ENCODE measurements at regions not wholly inside any gene's neighbourhood (a gene's known extent, or its start where the extent isn't known, plus 50 kb on each side); places are given as distances from the start of the nearest gene placed in this dataset.
"Not testable (repeated sequence)": the region's sequence is repeated elsewhere in the genome, so short reads cannot be mapped to it uniquely, and the experiment has no call there.

- Mint-ChIP-seq H3K27me3 (no peaks in the 10 kb centered on the region), H3K36me3 (ENCODE audit: low read depth) (no peaks in the 10 kb centered on the region), H3K9me3 (no peaks in the 10 kb centered on the region), H3K4me3 (no peak overlapping the region), H3K4me1 (ENCODE audit: low read depth) (no peaks in the 10 kb centered on the region), H3K27ac (no peak overlapping the region)
- no peak for DNase-seq
Observed at GRCh38 chr17:36683387-36683786, 82.0 kb downstream of the MRM1 start.

- no peaks in the 10 kb centered on the region for H3K4me1 Mint-ChIP-seq (ENCODE audit: low read depth)
- H3K27me3 Mint-ChIP-seq = no peaks in the 10 kb centered on the region
- H3K36me3 Mint-ChIP-seq (ENCODE audit: low read depth) = no peaks in the 10 kb centered on the region
- no peak overlapping the region for H3K4me3 Mint-ChIP-seq
- H3K9me3 Mint-ChIP-seq = no peaks in the 10 kb centered on the region
- DNase-seq = no peak
- H3K27ac Mint-ChIP-seq = no peak overlapping the region
Observed at GRCh38 chr17:36684134-36684533, 82.8 kb downstream of the MRM1 start.

GRCh38 chr17:36686123-36686669, 84.8 kb downstream of the MRM1 start:
- no peaks in the 10 kb centered on the region for H3K9me3 Mint-ChIP-seq

GRCh38 chr17:36687736-36688135, 86.4 kb downstream of the MRM1 start:
- H3K27ac Mint-ChIP-seq = no peak overlapping the region
- no peaks in the 10 kb centered on the region for H3K36me3 Mint-ChIP-seq (ENCODE audit: low read depth)
- DNase-seq = no peak

More at GRCh38 chr17:36686123-36686669, 84.8 kb downstream of the MRM1 start:
- no peaks in the 10 kb centered on the region for H3K4me1 Mint-ChIP-seq (ENCODE audit: low read depth)
- no peaks in the 10 kb centered on the region for H3K27me3 Mint-ChIP-seq
- no peak overlapping the region for H3K27ac Mint-ChIP-seq
- H3K4me3 Mint-ChIP-seq = no peak overlapping the region
- H3K36me3 Mint-ChIP-seq (ENCODE audit: low read depth) = no peaks in the 10 kb centered on the region
- no peak for DNase-seq

GRCh38 chr17:36689089-36689667, 87.8 kb downstream of the MRM1 start:
- no peaks in the 10 kb centered on the region for H3K36me3 Mint-ChIP-seq (ENCODE audit: low read depth)
- DNase-seq = no peak
- H3K27me3 Mint-ChIP-seq = no peaks in the 10 kb centered on the region
- no peaks in the 10 kb centered on the region for H3K4me1 Mint-ChIP-seq (ENCODE audit: low read depth)
- H3K9me3 Mint-ChIP-seq = no peaks in the 10 kb centered on the region
- H3K27ac Mint-ChIP-seq = no peak overlapping the region
- H3K4me3 Mint-ChIP-seq = no peak overlapping the region

More at GRCh38 chr17:36687736-36688135, 86.4 kb downstream of the MRM1 start:
- Mint-ChIP-seq H3K9me3 (no peaks in the 10 kb centered on the region), H3K4me3 (no peak overlapping the region), H3K27me3 (no peaks in the 10 kb centered on the region), H3K4me1 (ENCODE audit: low read depth) (no peaks in the 10 kb centered on the region)

DNA sequence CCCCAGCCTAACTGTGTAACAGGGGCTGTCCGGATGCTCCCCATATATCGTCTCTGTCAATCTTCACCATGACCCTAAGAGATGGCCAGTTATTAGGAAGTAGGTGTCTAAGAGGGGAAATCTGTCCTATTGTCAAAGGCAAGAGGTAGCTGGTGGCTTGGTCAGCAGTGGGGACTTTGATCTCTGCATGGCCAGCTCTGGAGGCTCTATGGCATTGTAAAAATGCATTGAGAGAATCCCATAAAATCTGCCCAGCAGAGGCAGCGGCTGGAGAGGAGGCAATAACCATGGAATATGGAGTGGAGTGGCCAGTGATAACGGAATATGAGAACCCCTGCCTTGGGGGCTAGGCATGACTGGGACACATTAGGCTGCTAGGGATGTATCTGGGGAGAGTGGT, 88.8 kb downstream of the MRM1 start:
- H3K9me3 Mint-ChIP-seq = no peaks in the 10 kb centered on the region
- H3K36me3 Mint-ChIP-seq (ENCODE audit: low read depth) = no peaks in the 10 kb centered on the region
- no peaks in the 10 kb centered on the region for H3K4me1 Mint-ChIP-seq (ENCODE audit: low read depth)
- no peak overlapping the region for H3K27ac Mint-ChIP-seq
- H3K27me3 Mint-ChIP-seq = no peaks in the 10 kb centered on the region
- DNase-seq = no peak
- no peak overlapping the region for H3K4me3 Mint-ChIP-seq

DNA sequence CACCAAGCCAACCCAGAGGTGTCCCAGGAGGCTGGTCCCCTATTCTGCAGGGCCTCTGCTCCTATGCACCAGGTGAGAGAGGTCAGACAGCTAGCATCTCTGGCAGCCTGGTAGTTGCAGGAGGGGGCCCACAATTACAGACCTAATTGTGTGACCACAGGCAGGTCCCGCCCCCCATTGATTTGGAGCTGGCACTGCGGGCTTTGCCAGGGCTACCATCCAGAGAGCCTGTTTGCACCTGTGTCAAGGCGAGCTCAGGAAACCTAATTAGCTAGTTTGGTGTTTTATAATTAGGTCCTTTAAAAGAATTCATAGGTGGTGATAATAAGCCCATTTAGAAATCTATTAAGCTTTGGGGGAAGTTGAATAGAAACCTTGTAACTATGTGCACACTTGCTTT, 90.2 kb downstream of the MRM1 start:
- Mint-ChIP-seq H3K4me1 (ENCODE audit: low read depth) (no peaks in the 10 kb centered on the region), H3K4me3 (no peak overlapping the region), H3K27ac (no peak overlapping the region), H3K27me3 (peaks cover 1% of the 10 kb centered on the region), H3K36me3 (ENCODE audit: low read depth) (no peaks in the 10 kb centered on the region), H3K9me3 (no peaks in the 10 kb centered on the region)
- DNase-seq = no peak

DNA sequence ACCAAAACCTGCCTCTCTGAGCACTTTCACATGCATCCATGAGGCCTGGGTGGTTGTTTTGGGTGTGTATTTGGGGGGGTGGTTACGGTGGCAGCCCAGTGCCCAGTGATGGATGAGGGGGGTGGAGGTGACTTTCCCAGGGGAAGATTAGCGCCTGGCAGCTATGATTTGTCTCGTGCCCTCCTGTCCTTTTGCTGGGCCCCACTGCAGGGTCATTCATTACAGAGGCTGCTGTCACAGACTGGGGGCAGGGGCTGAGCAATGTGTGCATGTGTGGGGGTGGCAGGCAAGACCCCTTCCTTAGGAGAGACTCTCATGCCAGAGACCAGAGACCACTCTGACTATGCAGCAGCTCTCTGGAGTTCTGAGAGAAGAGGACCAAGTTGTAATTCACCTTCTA, 93.7 kb downstream of the MRM1 start:
- peaks cover 27% of the 10 kb centered on the region for H3K27me3 Mint-ChIP-seq
- no peaks in the 10 kb centered on the region for H3K4me1 Mint-ChIP-seq (ENCODE audit: low read depth)
- no peak overlapping the region for H3K27ac Mint-ChIP-seq
- no peaks in the 10 kb centered on the region for H3K9me3 Mint-ChIP-seq
- H3K4me3 Mint-ChIP-seq = no peak overlapping the region
- no peak for DNase-seq
- H3K36me3 Mint-ChIP-seq (ENCODE audit: low read depth) = no peaks in the 10 kb centered on the region

DNA sequence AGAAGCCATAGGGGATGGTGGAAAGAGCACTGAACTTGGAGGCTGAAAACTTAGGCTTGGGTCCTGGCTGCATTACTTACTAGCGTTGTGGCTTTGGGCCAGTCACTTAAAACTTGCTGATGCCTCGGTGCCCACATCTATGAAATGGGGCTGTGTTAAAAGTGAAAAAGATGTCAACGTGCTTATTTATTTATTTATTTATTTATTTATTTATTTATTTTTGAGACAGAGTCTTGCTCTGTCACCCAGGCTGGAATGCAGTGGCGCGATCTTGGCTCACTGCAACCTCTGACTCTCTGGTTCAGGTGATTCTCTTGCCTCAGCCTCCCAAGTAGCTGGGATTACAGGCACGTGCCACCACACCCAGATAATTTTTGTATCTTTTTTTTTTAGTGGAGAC, 94.3 kb downstream of the MRM1 start:
- not testable (repeated sequence) for H3K9me3 Mint-ChIP-seq; H3K36me3 Mint-ChIP-seq (ENCODE audit: low read depth); DNase-seq; H3K4me3 Mint-ChIP-seq; H3K4me1 Mint-ChIP-seq (ENCODE audit: low read depth); H3K27ac Mint-ChIP-seq
- peaks cover 27% of the 10 kb centered on the region for H3K27me3 Mint-ChIP-seq

GRCh38 chr17:36696805-36697204, 95.4 kb downstream of the MRM1 start:
- DNase-seq = no peak
- no peak overlapping the region for H3K27ac Mint-ChIP-seq
- no peaks in the 10 kb centered on the region for H3K9me3 Mint-ChIP-seq
- no peak overlapping the region for H3K4me3 Mint-ChIP-seq
- peaks cover 32% of the 10 kb centered on the region for H3K27me3 Mint-ChIP-seq
- H3K4me1 Mint-ChIP-seq (ENCODE audit: low read depth) = no peaks in the 10 kb centered on the region
- H3K36me3 Mint-ChIP-seq (ENCODE audit: low read depth) = no peaks in the 10 kb centered on the region

- no peak for DNase-seq
- H3K27ac Mint-ChIP-seq = no peak overlapping the region
- no peak overlapping the region for H3K4me3 Mint-ChIP-seq
- no peaks in the 10 kb centered on the region for H3K36me3 Mint-ChIP-seq (ENCODE audit: low read depth)
- H3K4me1 Mint-ChIP-seq (ENCODE audit: low read depth) = no peaks in the 10 kb centered on the region
- H3K9me3 Mint-ChIP-seq = no peaks in the 10 kb centered on the region
- peaks cover 45% of the 10 kb centered on the region for H3K27me3 Mint-ChIP-seq
Observed at GRCh38 chr17:36697903-36698530, 96.6 kb downstream of the MRM1 start.

GRCh38 chr17:36701429-36702099, 100.2 kb downstream of the MRM1 start:
- no peak overlapping the region for H3K4me3 Mint-ChIP-seq
- peaks cover 2% of the 10 kb centered on the region for H3K4me1 Mint-ChIP-seq (ENCODE audit: low read depth)
- H3K9me3 Mint-ChIP-seq = no peaks in the 10 kb centered on the region
- H3K27ac Mint-ChIP-seq = no peak overlapping the region
- no peak for DNase-seq
- no peaks in the 10 kb centered on the region for H3K36me3 Mint-ChIP-seq (ENCODE audit: low read depth)
- peaks cover 70% of the 10 kb centered on the region for H3K27me3 Mint-ChIP-seq

DNA sequence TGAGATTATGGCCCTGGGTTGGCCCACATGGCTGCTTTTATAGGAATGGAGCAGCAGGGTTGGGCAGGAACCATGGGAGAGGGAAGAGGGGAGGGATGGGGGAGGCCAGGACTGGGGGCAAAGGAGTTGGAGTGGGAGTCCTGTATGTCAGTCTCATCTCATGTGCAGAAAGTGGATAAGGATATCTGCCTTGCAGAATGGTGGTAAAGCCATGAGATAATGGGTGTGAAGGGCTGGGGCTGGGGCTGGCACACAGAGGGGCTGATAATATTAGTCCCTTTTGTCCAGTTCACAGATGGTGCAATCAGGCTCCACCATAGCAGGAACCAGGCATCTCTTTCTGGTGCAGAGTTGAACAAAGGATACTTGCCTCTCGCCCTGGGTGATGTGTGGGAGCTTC, 101.3 kb downstream of the MRM1 start:
- DNase-seq = no peak
- H3K27me3 Mint-ChIP-seq = peaks cover 66% of the 10 kb centered on the region
- H3K9me3 Mint-ChIP-seq = no peaks in the 10 kb centered on the region
- no peak overlapping the region for H3K4me3 Mint-ChIP-seq
- H3K27ac Mint-ChIP-seq = no peak overlapping the region
- no peaks in the 10 kb centered on the region for H3K36me3 Mint-ChIP-seq (ENCODE audit: low read depth)
- peaks cover 2% of the 10 kb centered on the region for H3K4me1 Mint-ChIP-seq (ENCODE audit: low read depth)

- DNase-seq = peak; percentile 68
- Mint-ChIP-seq H3K4me1 (ENCODE audit: low read depth) (peaks cover 2% of the 10 kb centered on the region), H3K4me3 (no peak overlapping the region), H3K36me3 (ENCODE audit: low read depth) (no peaks in the 10 kb centered on the region), H3K27me3 (peaks cover 54% of the 10 kb centered on the region), H3K9me3 (no peaks in the 10 kb centered on the region), H3K27ac (no peak overlapping the region)
Observed at GRCh38 chr17:36703860-36704266, 102.5 kb downstream of the MRM1 start.

- H3K9me3 Mint-ChIP-seq = no peaks in the 10 kb centered on the region
- H3K36me3 Mint-ChIP-seq (ENCODE audit: low read depth) = no peaks in the 10 kb centered on the region
- no peak overlapping the region for H3K4me3 Mint-ChIP-seq
- no peak for DNase-seq
- H3K27me3 Mint-ChIP-seq = peaks cover 44% of the 10 kb centered on the region
- peaks cover 2% of the 10 kb centered on the region for H3K4me1 Mint-ChIP-seq (ENCODE audit: low read depth)
- no peak overlapping the region for H3K27ac Mint-ChIP-seq
Observed at GRCh38 chr17:36705283-36705795, 104.0 kb downstream of the MRM1 start.
